ENCODE measurements at regions not wholly inside any gene's neighbourhood (a gene's known extent, or its start where the extent isn't known, plus 50 kb on each side); places are given as distances from the start of the nearest gene placed in this dataset.

GRCh38 chr12:90828621-90829020 is 126.4 kb downstream of the CCER1 start:
- TF ChIP-seq, protein P1, sequence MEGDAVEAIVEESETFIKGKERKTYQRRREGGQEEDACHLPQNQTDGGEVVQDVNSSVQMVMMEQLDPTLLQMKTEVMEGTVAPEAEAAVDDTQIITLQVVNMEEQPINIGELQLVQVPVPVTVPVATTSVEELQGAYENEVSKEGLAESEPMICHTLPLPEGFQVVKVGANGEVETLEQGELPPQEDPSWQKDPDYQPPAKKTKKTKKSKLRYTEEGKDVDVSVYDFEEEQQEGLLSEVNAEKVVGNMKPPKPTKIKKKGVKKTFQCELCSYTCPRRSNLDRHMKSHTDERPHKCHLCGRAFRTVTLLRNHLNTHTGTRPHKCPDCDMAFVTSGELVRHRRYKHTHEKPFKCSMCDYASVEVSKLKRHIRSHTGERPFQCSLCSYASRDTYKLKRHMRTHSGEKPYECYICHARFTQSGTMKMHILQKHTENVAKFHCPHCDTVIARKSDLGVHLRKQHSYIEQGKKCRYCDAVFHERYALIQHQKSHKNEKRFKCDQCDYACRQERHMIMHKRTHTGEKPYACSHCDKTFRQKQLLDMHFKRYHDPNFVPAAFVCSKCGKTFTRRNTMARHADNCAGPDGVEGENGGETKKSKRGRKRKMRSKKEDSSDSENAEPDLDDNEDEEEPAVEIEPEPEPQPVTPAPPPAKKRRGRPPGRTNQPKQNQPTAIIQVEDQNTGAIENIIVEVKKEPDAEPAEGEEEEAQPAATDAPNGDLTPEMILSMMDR (IDR thresholded peaks at IDR 0.05; ENCODE audit: low read depth, low read length) = no peak
- TF ChIP-seq EZH2phosphoT487 (IDR thresholded peaks at IDR 0.05; ENCODE audit: low read depth) = no peak
